HCT116 (cell line): ENCODE measurements at regions not wholly inside any gene's neighbourhood (a gene's known extent, or its start where the extent isn't known, plus 50 kb on each side); places are given as distances from the start of the nearest gene placed in this dataset.

Experiments used
- ATAC-seq: fragments of 200-7000 bp; cut with Tn5 transposase; 2 replicates; pipeline ENCODE4 v1.9.1; 2020; ENCODE audit warnings: mild to moderate bottlenecking, moderate library complexity
- BruUV-seq: library from RNA; stranded (reverse); fragments of 400-500 nt; replicated peaks from 2 replicates; lab custom pipeline; 2021; lab: Mats Ljungman, UMichigan
- CTCF ChIA-PET: fragments of 300-600 bp; sonication (Branson Sonifier 250); formaldehyde crosslinking; loops from one replicate; lab custom pipeline; 2021; ENCODE audit warnings: antibody characterized with exemption; lab: Charles Lee
- POLR2A ChIA-PET: fragments of 300-600, 350-600 bp; sonication (Branson Sonifier 250); formaldehyde crosslinking; loops from one replicate; lab custom pipeline; 2021; ENCODE audit warnings: antibody characterized with exemption; lab: Charles Lee
- RAD21 ChIA-PET, 2 experiments: fragments of 300-600 bp; sonication (Branson Sonifier 250); formaldehyde crosslinking; loops; one replicate each; lab custom pipeline; 2023; ENCODE audit warnings: low total read pairs in 2 of 2; ENCODE audit not compliant: uncharacterized antibody in 2 of 2, unreplicated experiment in 2 of 2, low non-redundant PET in 1 of 2; lab: Charles Lee
- DNase-seq: peaks from one replicate; pipeline ENCODE4 v3.0.0-alpha.2; 2010; ENCODE audit warnings: low read depth, low spot score
- H2AFZ ChIP-seq: fragments of 200-600 bp; shearing (Covaris generic), sonication (generic); 2 replicates; pipeline ENCODE4 v1.6.1; 2017; ENCODE audit warnings: low read depth, mixed run types, mixed read lengths, antibody characterized with exemption, low read length; ENCODE audit not compliant: poor library complexity, severe bottlenecking
- H3K27ac ChIP-seq: 2 replicates; pipeline ENCODE4 v1.5.1; 2012; ENCODE audit warnings: low read depth, low read length
- H3K27me3 ChIP-seq: fragments of 200-600 bp; sonication (generic); 2 replicates; pipeline ENCODE4 v1.6.1; 2016; ENCODE audit warnings: mixed run types, low read length, mixed read lengths; ENCODE audit not compliant: insufficient read depth
- H3K36me3 ChIP-seq, 2 experiments: fragments of 200-500 bp in 1 of 2; fragments of 200-600 bp in 1 of 2; sonication (Bioruptor generic) in 1 of 2; sonication (generic) in 1 of 2; 2 replicates each; pipeline versions ENCODE4 v1.5.1 to v1.6.1; 2014 to 2016; ENCODE audit warnings: low read length in 2 of 2, inconsistent platforms in 1 of 2, mixed read lengths in 1 of 2, mixed run types in 1 of 2; ENCODE audit not compliant: insufficient read depth in 2 of 2, control insufficient read depth in 1 of 2
- H3K4me1 ChIP-seq, 2 experiments: fragments of 200-600 bp in 1 of 2; sonication (generic) in 1 of 2; 2 replicates each; pipeline versions ENCODE4 v1.5.1 to v1.6.1; 2012 to 2017; ENCODE audit warnings: low read length in 2 of 2, inconsistent platforms in 1 of 2, mild to moderate bottlenecking in 1 of 2, mixed read lengths in 1 of 2, mixed run types in 1 of 2, moderate library complexity in 1 of 2; ENCODE audit not compliant: insufficient read depth in 2 of 2, control insufficient read depth in 1 of 2
- H3K4me2 ChIP-seq: fragments of 200-600 bp; sonication (generic); 2 replicates; pipeline ENCODE4 v1.6.1; 2017; ENCODE audit warnings: mixed run types, low read length, mixed read lengths
- H3K4me3 ChIP-seq, 2 experiments: fragments of 200-600 bp in 1 of 2; sonication (generic) in 1 of 2; replicated peaks in 1 of 2; 2 replicates each; pipeline ENCODE4 v1.5.1; 2011 to 2016; ENCODE audit warnings: low read length in 2 of 2, control low read depth in 1 of 2, low read depth in 1 of 2, mild to moderate bottlenecking in 1 of 2, mixed read lengths in 1 of 2, mixed run types in 1 of 2
- H3K79me2 ChIP-seq: fragments of 200-600 bp; sonication (generic); 2 replicates; pipeline ENCODE4 v1.6.1; 2017; ENCODE audit warnings: mild to moderate bottlenecking, mixed run types, low read length, moderate library complexity, mixed read lengths; ENCODE audit not compliant: insufficient read depth
- H3K9ac ChIP-seq: fragments of 200-600 bp; sonication (generic); 2 replicates; pipeline ENCODE4 v1.6.1; 2016; ENCODE audit warnings: low read length, mixed read lengths
- H3K9me2 ChIP-seq: fragments of 200-600 bp; sonication (generic), shearing (Covaris generic); 2 replicates; pipeline ENCODE4 v1.6.1; 2017; ENCODE audit warnings: mixed run types, mild to moderate bottlenecking, moderate library complexity; ENCODE audit not compliant: insufficient read depth
- H3K9me3 ChIP-seq, 2 experiments: fragments of 200-500 bp in 1 of 2; fragments of 200-600 bp in 1 of 2; sonication (Bioruptor generic) in 1 of 2; sonication (generic) in 1 of 2; 2 replicates each; pipeline ENCODE4 v1.6.1; 2014 to 2017; ENCODE audit warnings: low read length in 2 of 2, mixed read lengths in 2 of 2, inconsistent platforms in 1 of 2, low read depth in 1 of 2, mild to moderate bottlenecking in 1 of 2, mixed run types in 1 of 2, moderate library complexity in 1 of 2; ENCODE audit not compliant: control insufficient read depth in 1 of 2, insufficient read depth in 1 of 2
- H4K20me1 ChIP-seq: fragments of 200-600 bp; sonication (generic), shearing (Covaris generic); 2 replicates; pipeline ENCODE4 v1.6.1; 2017; ENCODE audit warnings: mixed run types, mild to moderate bottlenecking, moderate library complexity; ENCODE audit not compliant: insufficient read depth
- CBX3 ChIP-seq: IDR thresholded peaks from 2 replicates; pipeline ENCODE4 v1.6.1; 2012; ENCODE audit warnings: low read depth
- CEBPB ChIP-seq: IDR thresholded peaks from 2 replicates; pipeline ENCODE4 v1.6.1; 2012; ENCODE audit warnings: low read depth
- EGR1 ChIP-seq: IDR thresholded peaks from 2 replicates; pipeline ENCODE4 v1.6.1; 2012; ENCODE audit warnings: low read depth
- EZH2phosphoT487 ChIP-seq: fragments of 200-600 bp; IDR thresholded peaks from 2 replicates; pipeline ENCODE4 v1.6.1; 2018; ENCODE audit warnings: antibody characterized with exemption, borderline replicate concordance
- JUND ChIP-seq: IDR thresholded peaks from 2 replicates; pipeline ENCODE4 v1.6.1; 2012
- POLR2A ChIP-seq: IDR thresholded peaks from 2 replicates; pipeline ENCODE4 v1.7.0; 2011; ENCODE audit warnings: borderline replicate concordance; ENCODE audit not compliant: insufficient read depth, insufficient read length; ENCODE audit errors: extremely low read depth
- POLR2AphosphoS5 ChIP-seq: IDR thresholded peaks from 2 replicates; pipeline ENCODE4 v1.6.1; 2011; ENCODE audit warnings: mild to moderate bottlenecking, low read depth, low read length, moderate library complexity
- RAD21 ChIP-seq: IDR thresholded peaks from 2 replicates; pipeline ENCODE4 v1.6.1; 2012; ENCODE audit warnings: low read depth, mild to moderate bottlenecking
- SIN3A ChIP-seq: IDR thresholded peaks from 2 replicates; pipeline ENCODE4 v1.6.1; 2012; ENCODE audit warnings: low read depth
- SP1 ChIP-seq: IDR thresholded peaks from 2 replicates; pipeline ENCODE4 v1.6.1; 2012; ENCODE audit warnings: low read depth
- TCF7L2 ChIP-seq: IDR thresholded peaks from 2 replicates; pipeline ENCODE4 v1.7.0; 2011; ENCODE audit warnings: borderline replicate concordance, inconsistent platforms; ENCODE audit not compliant: insufficient read depth, insufficient read length; ENCODE audit errors: extremely low read depth
- YY1 ChIP-seq: IDR thresholded peaks from 2 replicates; pipeline ENCODE4 v1.6.1; 2011; ENCODE audit warnings: low read length, low read depth, moderate library complexity, mild to moderate bottlenecking; ENCODE audit not compliant: insufficient replicate concordance; ENCODE audit errors: extremely low read depth
- ZFX ChIP-seq: fragments of 450-650 bp; IDR thresholded peaks from 2 replicates; pipeline ENCODE4 v1.6.1; 2017
- ZNF274 ChIP-seq: fragments of 200-500 bp; sonication (Bioruptor generic); IDR thresholded peaks from 2 replicates; pipeline ENCODE4 v1.6.1; 2014; ENCODE audit warnings: mild to moderate bottlenecking, low read depth, low read length, inconsistent platforms
- intact Hi-C: fragments of 100-400 bp; cut with micrococcal nuclease; formaldehyde crosslinking; loops from 2 replicates; pipeline ENCODE4 v1.10.0; 2022
- TF ChIP-seq, protein P1 (sequence below), 3 experiments: fragments of 200-600 bp in 1 of 3; sonication (generic) in 1 of 3; IDR thresholded peaks in 2 of 3; conservative IDR thresholded peaks in 1 of 3; 2 replicates each; pipeline ENCODE4 v1.5.1; 2012 to 2017; ENCODE audit warnings: low read depth in 2 of 3, low read length in 2 of 3, antibody characterized with exemption in 1 of 3, borderline replicate concordance in 1 of 3, control low read depth in 1 of 3, mild to moderate bottlenecking in 1 of 3, mixed read lengths in 1 of 3, mixed run types in 1 of 3, moderate library complexity in 1 of 3; ENCODE audit not compliant: insufficient read depth in 1 of 3
- TF ChIP-seq, protein P2 (sequence below): IDR thresholded peaks from 2 replicates; pipeline ENCODE4 v1.6.1; 2012
- TF ChIP-seq, protein P3 (sequence below): IDR thresholded peaks from 2 replicates; pipeline ENCODE4 v1.6.1; 2012
- TF ChIP-seq, protein P4 (sequence below): IDR thresholded peaks from 2 replicates; pipeline ENCODE4 v1.6.1; 2012; ENCODE audit warnings: low read depth

DNA sequence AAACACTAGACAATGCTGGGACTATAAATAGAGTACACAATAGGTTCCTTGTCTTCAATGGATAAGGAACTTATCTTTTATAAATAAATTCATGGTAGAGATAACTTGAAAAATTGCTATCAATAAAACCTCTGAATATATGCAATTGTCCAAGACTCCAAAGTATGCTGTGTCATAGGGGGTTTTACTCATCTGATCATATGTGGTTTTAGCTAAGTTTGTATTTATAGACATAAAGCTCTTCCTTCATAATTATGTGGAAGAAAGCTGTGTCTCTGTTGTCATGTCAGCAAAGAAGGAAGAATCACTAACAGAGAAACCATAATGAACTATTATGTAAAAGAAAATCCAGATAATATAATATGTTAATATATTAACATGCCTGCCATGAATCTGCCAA, 111.5 kb upstream of the ATXN7L3B start:
- H3K27ac ChIP-seq = no peak overlapping the region
- no peaks in the 10 kb centered on the region for H3K27me3 ChIP-seq
- no peaks in the 10 kb centered on the region for H3K9me3 ChIP-seq
- no peak overlapping the region for H3K4me3 ChIP-seq
- ChIA-PET POLR2A (no interaction called here), CTCF (no interaction called here), RAD21 (no interaction called here)
- BruUV-seq = no TSS peak
- TF ChIP-seq SIN3A = no peak
- TF ChIP-seq EGR1 = no peak
- TF ChIP-seq SP1 = no peak
- TF ChIP-seq YY1 = no peak
- TF ChIP-seq, protein P1, sequence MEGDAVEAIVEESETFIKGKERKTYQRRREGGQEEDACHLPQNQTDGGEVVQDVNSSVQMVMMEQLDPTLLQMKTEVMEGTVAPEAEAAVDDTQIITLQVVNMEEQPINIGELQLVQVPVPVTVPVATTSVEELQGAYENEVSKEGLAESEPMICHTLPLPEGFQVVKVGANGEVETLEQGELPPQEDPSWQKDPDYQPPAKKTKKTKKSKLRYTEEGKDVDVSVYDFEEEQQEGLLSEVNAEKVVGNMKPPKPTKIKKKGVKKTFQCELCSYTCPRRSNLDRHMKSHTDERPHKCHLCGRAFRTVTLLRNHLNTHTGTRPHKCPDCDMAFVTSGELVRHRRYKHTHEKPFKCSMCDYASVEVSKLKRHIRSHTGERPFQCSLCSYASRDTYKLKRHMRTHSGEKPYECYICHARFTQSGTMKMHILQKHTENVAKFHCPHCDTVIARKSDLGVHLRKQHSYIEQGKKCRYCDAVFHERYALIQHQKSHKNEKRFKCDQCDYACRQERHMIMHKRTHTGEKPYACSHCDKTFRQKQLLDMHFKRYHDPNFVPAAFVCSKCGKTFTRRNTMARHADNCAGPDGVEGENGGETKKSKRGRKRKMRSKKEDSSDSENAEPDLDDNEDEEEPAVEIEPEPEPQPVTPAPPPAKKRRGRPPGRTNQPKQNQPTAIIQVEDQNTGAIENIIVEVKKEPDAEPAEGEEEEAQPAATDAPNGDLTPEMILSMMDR (IDR thresholded peaks at IDR 0.05 in 2 of 3, conservative IDR thresholded peaks at IDR 0.05 in 1 of 3; ENCODE audit: borderline replicate concordance in 1 of 3, insufficient read depth in 1 of 3, low read depth in 2 of 3, low read length in 2 of 3) = no peak
- TF ChIP-seq RAD21 = no peak
- no peak for TF ChIP-seq EZH2phosphoT487
- TF ChIP-seq POLR2A = no peak
- TF ChIP-seq, protein P2, sequence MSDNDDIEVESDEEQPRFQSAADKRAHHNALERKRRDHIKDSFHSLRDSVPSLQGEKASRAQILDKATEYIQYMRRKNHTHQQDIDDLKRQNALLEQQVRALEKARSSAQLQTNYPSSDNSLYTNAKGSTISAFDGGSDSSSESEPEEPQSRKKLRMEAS = no peak
- intact Hi-C loops = no loop called here
- H2AFZ ChIP-seq = no peak overlapping the region
- H3K4me2 ChIP-seq = no peak overlapping the region
- no peak overlapping the region for H3K9ac ChIP-seq
- no peaks in the 10 kb centered on the region for H3K4me1 ChIP-seq
- H3K36me3 ChIP-seq = no peaks in the 10 kb centered on the region
- ATAC-seq (no peak), DNase-seq (no peak)
- no peaks in the 10 kb centered on the region for H3K79me2 ChIP-seq
- H3K9me2 ChIP-seq = no peaks in the 10 kb centered on the region
- no peaks in the 10 kb centered on the region for H4K20me1 ChIP-seq

DNA sequence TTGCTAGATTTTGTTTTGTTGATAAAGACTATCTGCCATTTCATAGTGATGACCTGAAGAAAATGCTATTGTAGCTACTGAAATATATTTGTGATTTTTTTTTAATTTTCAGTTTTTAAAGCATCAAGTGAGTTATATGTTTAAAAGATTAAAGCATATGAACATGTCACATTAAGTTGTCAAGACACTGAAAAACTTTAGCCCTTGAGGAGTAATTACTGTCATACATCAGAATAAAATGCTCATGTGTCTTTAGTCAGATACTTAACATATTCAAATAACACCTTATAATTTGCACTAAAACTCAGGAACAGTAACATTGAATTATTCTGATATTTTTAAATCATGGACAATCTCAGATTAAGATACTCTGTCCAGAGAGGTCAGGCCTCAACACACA, 108.1 kb upstream of the ATXN7L3B start:
- Histone ChIP-seq H3K79me2 (no peaks in the 10 kb centered on the region), H3K9me3 (no peaks in the 10 kb centered on the region), H3K9me2 (no peaks in the 10 kb centered on the region), H3K4me3 (no peak overlapping the region), H4K20me1 (no peaks in the 10 kb centered on the region), H2AFZ (no peak overlapping the region), H3K27ac (no peak overlapping the region), H3K36me3 (no peaks in the 10 kb centered on the region), H3K9ac (no peak overlapping the region), H3K27me3 (no peaks in the 10 kb centered on the region), H3K4me1 (no peaks in the 10 kb centered on the region), H3K4me2 (no peak overlapping the region)
- BruUV-seq = no TSS peak
- POLR2A ChIA-PET = no interaction called here
- no peak for ATAC-seq
- RAD21 ChIA-PET = no interaction called here
- intact Hi-C loops = no loop called here
- no peak for DNase-seq
- CTCF ChIA-PET = no interaction called here
- TF ChIP-seq POLR2AphosphoS5 (no peak), EGR1 (no peak), CEBPB (no peak), POLR2A (no peak), JUND (no peak), TCF7L2 (no peak), ZFX (no peak), ZNF274 (no peak), SP1 (no peak), CBX3 (no peak)
- TF ChIP-seq, protein P3, sequence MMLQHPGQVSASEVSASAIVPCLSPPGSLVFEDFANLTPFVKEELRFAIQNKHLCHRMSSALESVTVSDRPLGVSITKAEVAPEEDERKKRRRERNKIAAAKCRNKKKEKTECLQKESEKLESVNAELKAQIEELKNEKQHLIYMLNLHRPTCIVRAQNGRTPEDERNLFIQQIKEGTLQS = no peak
- TF ChIP-seq, protein P4, sequence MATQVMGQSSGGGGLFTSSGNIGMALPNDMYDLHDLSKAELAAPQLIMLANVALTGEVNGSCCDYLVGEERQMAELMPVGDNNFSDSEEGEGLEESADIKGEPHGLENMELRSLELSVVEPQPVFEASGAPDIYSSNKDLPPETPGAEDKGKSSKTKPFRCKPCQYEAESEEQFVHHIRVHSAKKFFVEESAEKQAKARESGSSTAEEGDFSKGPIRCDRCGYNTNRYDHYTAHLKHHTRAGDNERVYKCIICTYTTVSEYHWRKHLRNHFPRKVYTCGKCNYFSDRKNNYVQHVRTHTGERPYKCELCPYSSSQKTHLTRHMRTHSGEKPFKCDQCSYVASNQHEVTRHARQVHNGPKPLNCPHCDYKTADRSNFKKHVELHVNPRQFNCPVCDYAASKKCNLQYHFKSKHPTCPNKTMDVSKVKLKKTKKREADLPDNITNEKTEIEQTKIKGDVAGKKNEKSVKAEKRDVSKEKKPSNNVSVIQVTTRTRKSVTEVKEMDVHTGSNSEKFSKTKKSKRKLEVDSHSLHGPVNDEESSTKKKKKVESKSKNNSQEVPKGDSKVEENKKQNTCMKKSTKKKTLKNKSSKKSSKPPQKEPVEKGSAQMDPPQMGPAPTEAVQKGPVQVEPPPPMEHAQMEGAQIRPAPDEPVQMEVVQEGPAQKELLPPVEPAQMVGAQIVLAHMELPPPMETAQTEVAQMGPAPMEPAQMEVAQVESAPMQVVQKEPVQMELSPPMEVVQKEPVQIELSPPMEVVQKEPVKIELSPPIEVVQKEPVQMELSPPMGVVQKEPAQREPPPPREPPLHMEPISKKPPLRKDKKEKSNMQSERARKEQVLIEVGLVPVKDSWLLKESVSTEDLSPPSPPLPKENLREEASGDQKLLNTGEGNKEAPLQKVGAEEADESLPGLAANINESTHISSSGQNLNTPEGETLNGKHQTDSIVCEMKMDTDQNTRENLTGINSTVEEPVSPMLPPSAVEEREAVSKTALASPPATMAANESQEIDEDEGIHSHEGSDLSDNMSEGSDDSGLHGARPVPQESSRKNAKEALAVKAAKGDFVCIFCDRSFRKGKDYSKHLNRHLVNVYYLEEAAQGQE = no peak
